Activated CD4-positive, alpha-beta T cell treated with anti-CD3 and anti-CD28 coated beads, Interleukin-2, amount 50 U/mL, for 1 hour (primary cell): ENCODE measurements at regions not wholly inside any gene's neighbourhood (a gene's known extent, or its start where the extent isn't known, plus 50 kb on each side); places are given as distances from the start of the nearest gene placed in this dataset.

Source experiments
- DNase-seq: peaks from one replicate; pipeline ENCODE4 v3.0.0-alpha.2; 2020

GRCh38 chr9:91161465-91162300, 200.0 kb downstream of the AUH start:
- DNase-seq: no peak

- no peak for DNase-seq
These were observed 199.4 kb downstream of the AUH start for GRCh38 chr9:91162311-91162710.

GRCh38 chr9:91162784-91163443, 198.8 kb downstream of the AUH start:
- DNase-seq: no peak

GRCh38 chr9:91163444-91163772, 198.3 kb downstream of the AUH start:
- no peak for DNase-seq

- DNase-seq: no peak
These were observed 197.8 kb downstream of the AUH start for GRCh38 chr9:91163773-91164471.
